ENCODE measurements at regions not wholly inside any gene's neighbourhood (a gene's known extent, or its start where the extent isn't known, plus 50 kb on each side); places are given as distances from the start of the nearest gene placed in this dataset.

GRCh38 chr18:44107187-44107586, 573.5 kb upstream of the SETBP1 start:
- Histone ChIP-seq H3K9me3 (ENCODE audit: control insufficient read depth in 2 of 2, insufficient read depth in 1 of 2, low read length in 1 of 2) (no peaks in the 10 kb centered on the region), H3K4me3 (ENCODE audit: low read length in 2 of 2) (no peak overlapping the region), H3K27me3 (ENCODE audit: control insufficient read depth in 2 of 2, insufficient read depth in 1 of 2, low read length in 1 of 2) (no peaks in the 10 kb centered on the region), H3K36me3 (ENCODE audit: control insufficient read depth in 2 of 2, insufficient read depth in 2 of 2, low read length in 1 of 2) (no peaks in the 10 kb centered on the region), H3K27ac (ENCODE audit: low read depth in 1 of 2, low read length in 1 of 2) (no peak overlapping the region), H3K4me1 (ENCODE audit: control insufficient read depth in 2 of 2, insufficient read depth in 2 of 2, low read length in 2 of 2) (no peaks in the 10 kb centered on the region)
- 100% methylated on average over 2 of the region's 2 CpGs for WGBS
- DNase-seq (ENCODE audit: low read depth in 6 of 9, low spot score in 9 of 9), result no peak

- Histone ChIP-seq H3K27me3 (ENCODE audit: control insufficient read depth in 2 of 2, insufficient read depth in 1 of 2, low read length in 1 of 2) (no peaks in the 10 kb centered on the region), H3K4me1 (ENCODE audit: control insufficient read depth in 2 of 2, insufficient read depth in 2 of 2, low read length in 2 of 2) (no peaks in the 10 kb centered on the region), H3K36me3 (ENCODE audit: control insufficient read depth in 2 of 2, insufficient read depth in 2 of 2, low read length in 1 of 2) (no peaks in the 10 kb centered on the region), H3K4me3 (ENCODE audit: low read length in 2 of 2) (no peak overlapping the region), H3K27ac (ENCODE audit: low read depth in 1 of 2, low read length in 1 of 2) (no peak overlapping the region), H3K9me3 (ENCODE audit: control insufficient read depth in 2 of 2, insufficient read depth in 1 of 2, low read length in 1 of 2) (no peaks in the 10 kb centered on the region)
- no peak for DNase-seq (ENCODE audit: low read depth in 6 of 9, low spot score in 9 of 9)
Measured at GRCh38 chr18:44111337-44111736, 569.4 kb upstream of the SETBP1 start.

GRCh38 chr18:44117821-44118220, 562.9 kb upstream of the SETBP1 start:
- Histone ChIP-seq H3K36me3 (ENCODE audit: control insufficient read depth in 2 of 2, insufficient read depth in 2 of 2, low read length in 1 of 2) (no peaks in the 10 kb centered on the region), H3K4me1 (ENCODE audit: control insufficient read depth in 2 of 2, insufficient read depth in 2 of 2, low read length in 2 of 2) (no peaks in the 10 kb centered on the region), H3K4me3 (ENCODE audit: low read length in 2 of 2) (no peak overlapping the region), H3K27ac (ENCODE audit: low read depth in 1 of 2, low read length in 1 of 2) (no peak overlapping the region), H3K27me3 (ENCODE audit: control insufficient read depth in 2 of 2, insufficient read depth in 1 of 2, low read length in 1 of 2) (no peaks in the 10 kb centered on the region), H3K9me3 (ENCODE audit: control insufficient read depth in 2 of 2, insufficient read depth in 1 of 2, low read length in 1 of 2) (no peaks in the 10 kb centered on the region)
- DNase-seq (ENCODE audit: low read depth in 6 of 9, low spot score in 9 of 9), result no peak

- Histone ChIP-seq H3K36me3 (ENCODE audit: control insufficient read depth in 2 of 2, insufficient read depth in 2 of 2, low read length in 1 of 2) (no peaks in the 10 kb centered on the region), H3K9me3 (ENCODE audit: control insufficient read depth in 2 of 2, insufficient read depth in 1 of 2, low read length in 1 of 2) (no peaks in the 10 kb centered on the region), H3K4me1 (ENCODE audit: control insufficient read depth in 2 of 2, insufficient read depth in 2 of 2, low read length in 2 of 2) (no peaks in the 10 kb centered on the region), H3K27me3 (ENCODE audit: control insufficient read depth in 2 of 2, insufficient read depth in 1 of 2, low read length in 1 of 2) (no peaks in the 10 kb centered on the region), H3K4me3 (ENCODE audit: low read length in 2 of 2) (no peak overlapping the region), H3K27ac (ENCODE audit: low read depth in 1 of 2, low read length in 1 of 2) (no peak overlapping the region)
- no peak for DNase-seq (ENCODE audit: low read depth in 6 of 9, low spot score in 9 of 9)
- WGBS, result 96% methylated on average over 2 of the region's 2 CpGs
Measured at GRCh38 chr18:44119607-44120006, 561.1 kb upstream of the SETBP1 start.

- Histone ChIP-seq H3K9me3 (ENCODE audit: control insufficient read depth in 2 of 2, insufficient read depth in 1 of 2, low read length in 1 of 2) (no peaks in the 10 kb centered on the region), H3K4me1 (ENCODE audit: control insufficient read depth in 2 of 2, insufficient read depth in 2 of 2, low read length in 2 of 2) (no peaks in the 10 kb centered on the region), H3K27me3 (ENCODE audit: control insufficient read depth in 2 of 2, insufficient read depth in 1 of 2, low read length in 1 of 2) (no peaks in the 10 kb centered on the region), H3K4me3 (ENCODE audit: low read length in 2 of 2) (no peak overlapping the region), H3K36me3 (ENCODE audit: control insufficient read depth in 2 of 2, insufficient read depth in 2 of 2, low read length in 1 of 2) (no peaks in the 10 kb centered on the region), H3K27ac (ENCODE audit: low read depth in 1 of 2, low read length in 1 of 2) (no peak overlapping the region)
- peak in 1 of 9 donors; percentile 13 for DNase-seq (ENCODE audit: low read depth in 6 of 9, low spot score in 9 of 9)
- 95% methylated on average over 2 of the region's 2 CpGs for WGBS
Measured at GRCh38 chr18:44123743-44124142, 556.9 kb upstream of the SETBP1 start.

GRCh38 chr18:44125446-44125845, 555.2 kb upstream of the SETBP1 start:
- Histone ChIP-seq H3K36me3 (ENCODE audit: control insufficient read depth in 2 of 2, insufficient read depth in 2 of 2, low read length in 1 of 2) (no peaks in the 10 kb centered on the region), H3K4me1 (ENCODE audit: control insufficient read depth in 2 of 2, insufficient read depth in 2 of 2, low read length in 2 of 2) (no peaks in the 10 kb centered on the region), H3K4me3 (ENCODE audit: low read length in 2 of 2) (no peak overlapping the region), H3K27me3 (ENCODE audit: control insufficient read depth in 2 of 2, insufficient read depth in 1 of 2, low read length in 1 of 2) (no peaks in the 10 kb centered on the region), H3K9me3 (ENCODE audit: control insufficient read depth in 2 of 2, insufficient read depth in 1 of 2, low read length in 1 of 2) (no peaks in the 10 kb centered on the region), H3K27ac (ENCODE audit: low read depth in 1 of 2, low read length in 1 of 2) (no peak overlapping the region)
- no peak for DNase-seq (ENCODE audit: low read depth in 6 of 9, low spot score in 9 of 9)
- 95% methylated on average over 3 of the region's 3 CpGs for WGBS

GRCh38 chr18:44126598-44126997, 554.1 kb upstream of the SETBP1 start:
- no peak for DNase-seq (ENCODE audit: low read depth in 6 of 9, low spot score in 9 of 9)
- H3K9me3 ChIP-seq (ENCODE audit: control insufficient read depth in 2 of 2, insufficient read depth in 1 of 2, low read length in 1 of 2), result no peaks in the 10 kb centered on the region
- H3K27ac ChIP-seq (ENCODE audit: low read depth in 1 of 2, low read length in 1 of 2), result no peak overlapping the region
- H3K36me3 ChIP-seq (ENCODE audit: control insufficient read depth in 2 of 2, insufficient read depth in 2 of 2, low read length in 1 of 2), result no peaks in the 10 kb centered on the region
- H3K27me3 ChIP-seq (ENCODE audit: control insufficient read depth in 2 of 2, insufficient read depth in 1 of 2, low read length in 1 of 2), result no peaks in the 10 kb centered on the region
- H3K4me1 ChIP-seq (ENCODE audit: control insufficient read depth in 2 of 2, insufficient read depth in 2 of 2, low read length in 2 of 2), result no peaks in the 10 kb centered on the region
- no peak overlapping the region for H3K4me3 ChIP-seq (ENCODE audit: low read length in 2 of 2)

GRCh38 chr18:44128365-44128764, 552.3 kb upstream of the SETBP1 start:
- Histone ChIP-seq H3K27me3 (ENCODE audit: control insufficient read depth in 2 of 2, insufficient read depth in 1 of 2, low read length in 1 of 2) (no peaks in the 10 kb centered on the region), H3K27ac (ENCODE audit: low read depth in 1 of 2, low read length in 1 of 2) (no peak overlapping the region), H3K9me3 (ENCODE audit: control insufficient read depth in 2 of 2, insufficient read depth in 1 of 2, low read length in 1 of 2) (no peaks in the 10 kb centered on the region), H3K36me3 (ENCODE audit: control insufficient read depth in 2 of 2, insufficient read depth in 2 of 2, low read length in 1 of 2) (no peaks in the 10 kb centered on the region), H3K4me1 (ENCODE audit: control insufficient read depth in 2 of 2, insufficient read depth in 2 of 2, low read length in 2 of 2) (no peaks in the 10 kb centered on the region), H3K4me3 (ENCODE audit: low read length in 2 of 2) (no peak overlapping the region)
- no peak for DNase-seq (ENCODE audit: low read depth in 6 of 9, low spot score in 9 of 9)
- WGBS, result 95% methylated on average over 1 of the region's 1 CpG

GRCh38 chr18:44130376-44130942, 550.2 kb upstream of the SETBP1 start:
- peak; percentile 16 to 75 (median 44) for DNase-seq (ENCODE audit: low read depth in 6 of 9, low spot score in 9 of 9)
- no peak overlapping the region for H3K27ac ChIP-seq (ENCODE audit: low read depth in 1 of 2, low read length in 1 of 2)
- H3K9me3 ChIP-seq (ENCODE audit: control insufficient read depth in 2 of 2, insufficient read depth in 1 of 2, low read length in 1 of 2), result no peaks in the 10 kb centered on the region
- H3K27me3 ChIP-seq (ENCODE audit: control insufficient read depth in 2 of 2, insufficient read depth in 1 of 2, low read length in 1 of 2), result no peaks in the 10 kb centered on the region
- 77% methylated on average over 5 of the region's 5 CpGs for WGBS
- H3K36me3 ChIP-seq (ENCODE audit: control insufficient read depth in 2 of 2, insufficient read depth in 2 of 2, low read length in 1 of 2), result no peaks in the 10 kb centered on the region
- no peak overlapping the region for H3K4me3 ChIP-seq (ENCODE audit: low read length in 2 of 2)
- no peaks in the 10 kb centered on the region for H3K4me1 ChIP-seq (ENCODE audit: control insufficient read depth in 2 of 2, insufficient read depth in 2 of 2, low read length in 2 of 2)

- no peak overlapping the region for H3K27ac ChIP-seq (ENCODE audit: low read depth in 1 of 2, low read length in 1 of 2)
- H3K27me3 ChIP-seq (ENCODE audit: control insufficient read depth in 2 of 2, insufficient read depth in 1 of 2, low read length in 1 of 2), result no peaks in the 10 kb centered on the region
- no peak overlapping the region for H3K4me3 ChIP-seq (ENCODE audit: low read length in 2 of 2)
- H3K9me3 ChIP-seq (ENCODE audit: control insufficient read depth in 2 of 2, insufficient read depth in 1 of 2, low read length in 1 of 2), result no peaks in the 10 kb centered on the region
- WGBS, result 87% methylated on average over 2 of the region's 2 CpGs
- no peak for DNase-seq (ENCODE audit: low read depth in 6 of 9, low spot score in 9 of 9)
- no peaks in the 10 kb centered on the region for H3K4me1 ChIP-seq (ENCODE audit: control insufficient read depth in 2 of 2, insufficient read depth in 2 of 2, low read length in 2 of 2)
- no peaks in the 10 kb centered on the region for H3K36me3 ChIP-seq (ENCODE audit: control insufficient read depth in 2 of 2, insufficient read depth in 2 of 2, low read length in 1 of 2)
Measured at GRCh38 chr18:44133483-44133882, 547.2 kb upstream of the SETBP1 start.
